Amniotic stem cell (primary cell): ENCODE measurements at regions not wholly inside any gene's neighbourhood (a gene's known extent, or its start where the extent isn't known, plus 50 kb on each side); places are given as distances from the start of the nearest gene placed in this dataset.
"Not testable (repeated sequence)": the region's sequence is repeated elsewhere in the genome, so short reads cannot be mapped to it uniquely, and the experiment has no call there.

Experiments used
- DNase-seq: peaks from one replicate; lab custom pipeline; 2025; lab: John Stamatoyannopoulos, UW

DNA sequence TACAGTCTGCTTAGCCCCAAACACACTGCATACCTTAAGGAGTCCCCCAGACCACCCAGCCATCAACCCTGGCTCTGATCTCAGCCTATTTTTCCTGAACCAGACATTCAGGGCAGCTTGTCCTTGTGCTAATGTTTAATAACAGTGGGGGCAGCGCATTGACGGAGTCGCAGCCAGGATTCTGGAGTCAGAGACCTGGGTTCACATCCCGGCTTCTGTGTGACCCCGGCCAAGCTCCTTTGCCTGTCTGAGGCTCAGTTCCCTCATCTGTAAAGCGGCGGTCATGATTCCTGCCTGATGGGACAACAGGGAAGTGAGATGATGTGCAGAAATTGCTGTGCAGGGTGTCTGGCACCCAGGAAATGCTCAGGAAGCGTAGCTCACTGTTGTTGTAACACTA is 63.1 kb downstream of the MATN1 start:
- DNase-seq: no peak

DNA sequence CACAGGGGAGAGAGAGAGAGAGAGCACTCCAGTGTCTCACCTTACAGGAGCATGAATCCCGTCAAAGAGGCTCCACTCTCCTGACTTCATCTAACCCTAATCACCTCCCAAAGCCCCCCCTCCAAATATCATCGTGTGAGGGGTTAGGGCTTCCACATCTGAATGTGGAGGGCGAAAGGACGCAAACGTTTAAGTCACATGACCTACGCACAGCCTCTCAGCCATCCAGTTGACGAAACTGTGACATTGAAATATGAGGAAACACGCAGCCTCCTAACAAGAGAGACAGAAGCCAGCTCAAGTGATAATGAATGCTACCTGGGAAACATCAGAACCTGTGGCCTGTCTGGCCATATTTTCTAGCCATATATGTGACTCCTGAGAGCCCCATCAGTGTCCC is 63.7 kb downstream of the MATN1 start:
- no peak for DNase-seq

DNA sequence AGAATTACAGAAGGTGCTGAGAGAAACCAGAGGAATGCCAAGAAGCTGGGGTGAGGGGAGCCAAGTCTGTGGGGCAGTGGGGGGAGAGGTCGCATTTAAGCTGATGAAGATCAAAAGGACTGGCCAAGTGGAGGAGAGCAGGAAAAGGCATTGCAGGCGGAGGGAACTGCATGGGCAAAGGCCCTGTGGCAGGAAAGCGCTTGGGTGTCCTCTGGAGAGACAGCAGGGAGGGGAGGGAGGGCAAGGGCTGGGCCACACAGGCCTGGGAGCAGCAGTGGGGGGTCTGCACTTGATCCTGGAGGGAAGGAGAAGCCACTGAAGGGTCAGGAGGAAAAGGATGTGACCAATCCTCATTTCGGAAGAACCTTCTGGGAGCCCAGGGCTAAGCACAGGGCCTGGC is 65.0 kb downstream of the MATN1 start:
- DNase-seq: not testable (repeated sequence)

DNA sequence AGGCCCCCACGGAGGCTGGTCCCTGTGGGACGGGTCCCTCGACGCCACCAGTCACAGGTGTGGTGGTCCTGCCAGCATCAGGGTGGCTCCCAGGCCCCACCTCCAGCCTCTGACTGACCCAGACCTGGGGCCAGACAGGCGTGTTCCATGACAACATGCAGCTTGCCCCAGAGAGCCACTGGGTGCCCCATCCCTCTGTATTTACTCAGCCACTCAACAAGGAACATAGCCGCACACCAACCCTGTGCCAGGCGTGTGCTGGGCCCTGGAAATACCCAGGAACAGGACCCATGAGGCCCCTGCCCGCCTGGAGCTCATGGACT is 65.4 kb downstream of the MATN1 start:
- no peak for DNase-seq

DNA sequence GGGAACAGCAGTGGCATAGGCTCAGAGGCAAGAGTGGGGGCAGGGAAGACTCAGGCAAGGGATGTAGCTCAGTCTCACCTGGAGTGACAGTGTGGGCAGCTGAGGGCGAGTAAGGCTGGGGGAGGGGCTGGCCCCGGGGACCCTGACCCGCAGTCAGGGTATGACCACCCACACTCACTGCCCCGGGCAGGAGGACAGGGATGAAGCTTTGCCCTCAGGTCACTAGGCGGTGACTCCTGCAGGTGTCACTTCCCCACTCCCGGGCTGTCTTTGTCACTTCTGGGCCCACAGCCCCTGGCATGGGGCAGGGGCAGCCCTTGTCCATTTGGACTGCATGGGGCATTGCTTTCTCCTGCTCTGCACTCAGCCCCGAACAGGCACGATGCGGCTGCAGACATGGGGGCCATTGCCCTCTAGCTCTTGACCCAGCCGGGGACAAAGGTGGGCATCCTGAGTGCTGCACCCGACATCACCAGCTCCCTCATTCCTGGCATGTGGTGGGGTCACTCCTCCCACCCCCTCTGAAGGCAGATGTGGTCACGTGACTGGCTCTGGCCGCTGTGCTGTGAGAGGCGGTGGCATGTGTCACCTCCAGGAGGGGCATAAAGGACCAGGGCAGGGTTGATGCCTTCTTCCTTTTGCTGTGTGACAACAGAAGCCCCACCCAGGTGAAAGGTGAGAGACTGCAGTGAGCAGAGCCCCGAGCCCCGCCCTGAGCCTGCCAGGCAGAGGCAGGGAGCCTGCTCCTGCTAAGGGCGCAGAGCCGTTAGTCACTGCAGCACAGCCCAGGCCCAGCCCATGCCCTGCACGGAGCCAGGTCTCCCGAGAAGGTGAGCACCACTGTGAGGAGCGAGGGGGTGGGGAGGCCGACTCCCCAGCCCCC is 66.0 kb downstream of the MATN1 start:
- DNase-seq: no peak

DNA sequence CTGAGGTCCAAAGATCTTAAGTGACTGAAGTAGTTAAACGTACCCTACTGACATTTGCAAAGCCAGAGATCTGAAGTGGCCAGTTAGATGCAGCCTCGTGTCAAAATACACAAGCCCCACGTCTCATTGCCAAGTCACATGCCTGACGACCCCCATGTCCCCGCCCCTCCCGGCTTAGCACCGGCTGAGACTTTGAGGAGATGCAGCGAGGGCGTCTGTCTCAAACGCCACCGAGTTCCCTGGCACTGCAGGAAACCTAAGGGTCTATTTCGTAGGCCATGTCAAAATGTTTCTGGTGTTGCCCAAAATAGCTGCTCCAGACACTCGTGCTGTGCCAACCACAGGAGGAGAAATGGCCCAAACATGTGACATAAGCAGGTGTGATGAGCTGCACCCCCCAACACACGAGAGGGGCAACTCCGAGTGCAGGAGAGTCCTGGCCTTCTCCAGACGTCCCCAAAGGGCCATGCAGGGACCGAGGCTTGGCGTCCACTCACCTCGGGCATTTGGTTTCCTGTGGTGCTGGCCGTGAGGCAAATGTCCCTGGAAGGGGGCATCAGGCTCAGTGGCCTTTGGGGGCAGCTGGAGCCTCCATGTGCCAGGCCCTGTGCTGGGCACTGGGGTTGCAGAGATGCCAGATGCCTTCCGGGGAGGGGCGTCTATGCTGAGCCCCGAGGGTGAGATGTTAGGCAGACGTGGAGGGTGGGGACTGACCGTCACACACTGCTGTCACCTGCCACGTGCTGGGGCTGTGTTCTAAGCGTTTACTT is 67.0 kb downstream of the MATN1 start:
- no peak for DNase-seq

DNA sequence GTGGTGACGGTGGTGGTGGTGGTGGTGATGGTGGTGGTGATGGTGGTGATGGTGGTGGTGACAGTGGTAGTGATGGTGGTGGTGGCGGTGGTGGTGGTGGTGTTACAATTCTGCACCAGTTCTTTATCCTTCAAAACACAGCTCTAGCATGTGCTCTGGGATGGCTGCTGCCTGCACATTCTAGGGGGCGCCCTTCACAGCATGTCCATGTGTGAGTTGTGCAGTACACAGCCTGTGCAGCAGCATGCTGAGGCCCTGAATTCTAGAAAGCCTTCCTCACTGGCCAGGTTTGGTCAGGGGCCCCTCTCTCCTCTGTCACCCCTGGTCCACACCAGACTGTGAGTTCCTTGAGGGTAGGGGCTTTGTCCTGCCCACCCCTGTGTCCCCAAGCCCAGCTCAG is 67.7 kb downstream of the MATN1 start:
- no peak for DNase-seq

DNA sequence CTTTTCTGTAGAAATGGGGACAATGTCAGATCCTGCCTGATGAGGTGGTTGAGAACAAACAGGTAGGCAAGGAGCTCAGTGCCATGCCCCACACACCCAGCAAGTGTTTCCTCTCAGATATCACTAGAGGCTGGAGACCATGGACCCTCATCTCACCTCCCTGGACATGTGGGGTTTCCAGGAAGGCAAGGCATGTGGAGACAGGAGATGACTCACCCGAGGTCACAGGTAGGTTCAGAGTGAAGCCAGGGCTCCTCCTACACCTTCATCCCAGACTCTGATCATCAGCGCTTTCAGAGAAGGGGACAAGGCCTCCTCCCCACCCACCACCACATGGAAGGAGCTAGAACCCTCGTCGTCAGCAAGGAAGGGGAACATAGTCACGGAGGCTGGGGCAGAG is 69.2 kb downstream of the MATN1 start:
- DNase-seq: no peak

DNA sequence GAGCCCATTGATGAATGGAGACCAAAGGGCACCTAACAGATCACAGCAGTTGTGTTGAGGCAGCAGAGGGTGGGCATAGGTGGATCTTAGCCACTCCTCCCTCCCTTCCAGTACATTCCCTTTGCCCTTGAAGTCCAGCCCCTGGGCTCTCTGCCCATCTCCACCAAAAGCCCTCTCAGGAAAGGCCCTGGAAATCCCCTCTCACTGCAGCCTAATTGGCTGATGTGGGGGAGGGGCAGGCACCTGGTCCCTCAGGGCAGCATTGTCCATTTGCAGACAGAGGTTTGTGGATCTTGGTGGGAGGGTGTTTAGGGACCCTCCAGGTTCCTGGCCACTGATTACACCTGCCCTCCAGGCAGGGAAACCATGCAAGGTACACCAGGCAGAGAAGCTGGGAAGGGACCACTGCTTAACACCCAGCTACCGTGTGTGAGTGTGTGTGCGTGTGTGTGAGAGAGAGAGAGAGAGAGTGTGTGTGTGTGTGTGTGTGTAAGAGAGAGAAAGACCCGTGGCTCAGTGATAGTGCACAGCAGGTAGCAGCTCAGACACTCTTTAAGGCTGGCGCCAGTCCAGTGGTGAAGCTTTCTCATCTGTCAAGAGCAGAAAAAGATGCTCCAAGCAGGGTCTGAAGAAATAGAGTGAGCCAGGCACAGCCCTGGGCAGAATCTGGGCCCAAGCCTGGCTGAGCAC is 71.1 kb downstream of the MATN1 start:
- DNase-seq: no peak

DNA sequence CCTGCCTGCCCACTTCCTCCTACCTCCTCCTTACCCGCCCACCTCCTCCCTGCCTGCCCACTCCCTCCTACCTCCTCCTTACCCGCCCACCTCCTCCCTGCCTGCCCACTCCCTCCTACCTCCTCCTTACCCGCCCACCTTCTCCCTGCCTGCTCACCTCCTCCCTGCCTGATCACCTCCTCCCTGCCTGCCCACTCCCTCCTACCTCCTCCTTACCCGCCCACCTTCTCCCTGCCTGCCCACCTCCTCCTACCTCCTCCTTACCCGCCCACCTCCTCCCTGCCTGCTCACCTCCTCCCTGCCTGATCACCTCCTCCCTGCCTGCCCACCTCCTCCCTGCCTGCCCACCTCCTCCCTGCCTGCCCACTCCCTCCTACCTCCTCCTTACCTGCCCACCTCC is 72.0 kb downstream of the MATN1 start:
- DNase-seq: not testable (repeated sequence)

DNA sequence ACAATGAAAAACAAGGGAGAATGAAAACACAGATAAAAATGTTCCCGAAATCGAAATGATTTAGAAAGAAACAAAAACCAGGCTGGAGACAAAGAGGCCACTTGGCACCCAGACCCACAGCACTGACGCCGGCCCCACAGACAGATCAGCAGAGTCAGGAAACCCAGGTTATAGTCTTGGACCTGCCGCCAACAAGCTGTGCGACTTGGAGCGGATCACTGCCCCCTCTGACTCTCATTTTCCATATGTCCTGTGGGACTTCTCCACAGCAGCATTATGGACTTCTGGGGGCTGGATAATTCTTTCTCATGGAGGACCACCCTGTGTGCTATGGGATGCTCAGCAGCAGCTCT is 72.4 kb downstream of the MATN1 start:
- no peak for DNase-seq

DNA sequence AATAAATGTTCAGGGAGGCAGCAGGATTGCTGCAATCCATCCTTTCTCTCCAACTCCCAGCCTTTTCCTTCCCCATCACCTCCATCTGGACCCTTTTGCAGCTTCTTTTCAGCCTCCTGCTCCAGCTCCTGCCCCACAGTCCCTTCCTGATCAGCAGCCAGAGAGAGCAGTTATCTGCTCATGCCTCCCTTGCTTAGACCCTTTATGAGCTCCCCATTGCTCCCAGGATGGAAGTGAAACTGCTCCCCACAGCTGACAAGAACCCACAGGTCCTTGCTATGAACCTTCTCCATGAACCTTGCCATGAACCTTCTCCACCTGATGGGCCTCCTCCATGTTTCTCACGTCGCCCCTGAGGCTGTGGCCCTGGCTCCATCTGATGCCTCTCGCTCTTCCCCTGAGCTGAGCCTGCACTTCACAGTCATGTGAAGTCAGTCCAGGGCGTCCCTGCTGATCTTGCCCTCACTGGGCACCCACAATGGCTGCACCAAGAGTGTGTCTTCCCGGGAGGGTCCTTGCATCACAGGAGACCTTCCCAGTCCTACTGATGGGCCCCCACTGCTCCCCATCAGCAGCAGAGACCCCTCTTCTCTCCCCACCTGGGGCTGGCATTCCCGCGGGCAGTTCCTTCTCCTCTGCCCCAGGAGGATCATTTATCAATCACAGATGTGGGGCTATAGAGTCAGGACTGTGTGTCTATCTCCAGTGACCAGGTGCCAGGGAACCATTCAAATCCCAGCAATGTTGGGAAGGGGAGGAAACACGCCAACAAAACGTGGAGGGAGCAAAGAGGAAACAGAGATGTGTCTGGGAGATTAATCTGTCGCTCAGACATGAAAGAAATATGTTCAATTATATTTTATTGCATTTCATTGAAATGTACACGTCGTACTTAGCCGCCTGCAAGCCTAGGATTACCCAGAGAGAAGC is 73.1 kb downstream of the MATN1 start:
- DNase-seq: no peak

DNA sequence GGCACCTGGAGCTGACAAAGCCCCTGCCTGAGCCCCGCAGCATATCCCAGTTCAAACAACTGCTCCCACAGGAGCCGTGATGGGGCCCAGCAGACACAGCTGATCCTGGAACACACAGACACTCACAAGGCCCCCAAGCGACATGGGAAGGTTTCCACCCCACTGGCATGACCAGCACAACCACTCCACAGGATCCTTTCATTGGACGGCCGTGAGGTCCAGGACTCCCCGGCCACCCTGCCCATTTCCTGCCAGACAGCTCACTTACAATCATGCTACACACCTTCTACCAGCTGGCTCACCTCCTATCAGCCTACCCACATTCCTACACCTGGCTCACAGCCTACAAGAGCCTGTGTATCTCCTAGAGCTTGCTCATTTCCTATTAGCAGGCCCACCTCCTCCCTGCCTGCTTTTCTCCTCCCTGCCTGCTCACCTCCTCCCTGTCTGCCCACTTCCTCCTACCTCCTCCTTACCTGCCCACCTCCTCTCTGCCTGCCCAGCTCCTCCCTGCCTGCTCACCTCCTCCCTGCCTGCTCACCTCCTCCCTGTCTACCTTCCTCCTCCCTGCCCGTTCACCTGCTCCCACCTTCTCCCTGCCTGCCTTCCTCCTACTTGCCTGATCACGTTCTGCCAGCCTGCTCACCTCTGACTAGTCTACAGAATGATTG is 73.9 kb downstream of the MATN1 start:
- DNase-seq: no peak

DNA sequence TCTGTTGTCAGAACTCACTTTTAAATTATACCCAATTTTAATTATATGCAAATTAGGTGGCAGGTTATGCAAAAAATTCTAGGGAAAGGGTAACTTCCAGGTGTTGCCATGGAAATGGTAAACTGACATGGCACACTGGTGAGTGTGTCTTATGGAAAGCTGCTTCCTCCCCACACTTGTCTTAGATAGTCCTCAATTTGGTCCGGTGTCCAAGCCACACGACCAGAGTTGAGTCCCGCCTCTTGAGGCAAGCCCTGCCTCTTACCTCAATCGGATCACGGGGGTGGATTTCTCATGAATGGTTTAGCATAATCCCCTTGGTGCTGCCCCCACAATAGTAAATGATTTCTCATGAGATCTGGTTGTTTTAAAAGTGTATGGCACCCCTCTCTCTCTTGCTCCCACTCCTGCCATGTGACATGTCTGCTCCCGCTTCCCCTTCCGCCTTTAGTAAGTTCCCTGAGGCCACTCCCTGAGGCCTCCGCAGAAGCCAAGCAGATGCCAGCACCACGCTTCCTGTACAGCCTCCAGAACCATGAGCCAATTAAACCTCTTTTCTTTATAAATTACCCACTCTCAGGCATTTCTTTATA is 74.9 kb downstream of the MATN1 start:
- no peak for DNase-seq

DNA sequence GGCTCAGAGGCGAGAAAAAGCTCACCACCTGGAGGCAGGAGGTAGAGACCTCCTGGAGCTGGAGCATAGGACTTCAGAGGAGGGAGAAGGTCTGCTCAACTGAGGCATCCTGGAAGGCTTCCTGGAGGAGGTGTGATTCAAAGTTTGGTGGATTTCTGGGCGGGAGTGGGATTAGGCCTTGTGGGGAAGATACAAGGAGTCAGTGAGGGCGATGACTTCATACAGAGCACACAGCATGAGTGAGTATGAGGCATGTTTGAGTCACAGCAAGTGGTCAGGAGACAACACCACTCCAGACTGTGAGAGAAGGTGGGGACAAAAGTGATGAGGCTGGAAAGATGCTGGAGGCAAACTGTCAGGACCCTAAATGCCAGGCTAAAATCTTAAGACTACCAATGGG is 77.6 kb downstream of the MATN1 start:
- no peak for DNase-seq

DNA sequence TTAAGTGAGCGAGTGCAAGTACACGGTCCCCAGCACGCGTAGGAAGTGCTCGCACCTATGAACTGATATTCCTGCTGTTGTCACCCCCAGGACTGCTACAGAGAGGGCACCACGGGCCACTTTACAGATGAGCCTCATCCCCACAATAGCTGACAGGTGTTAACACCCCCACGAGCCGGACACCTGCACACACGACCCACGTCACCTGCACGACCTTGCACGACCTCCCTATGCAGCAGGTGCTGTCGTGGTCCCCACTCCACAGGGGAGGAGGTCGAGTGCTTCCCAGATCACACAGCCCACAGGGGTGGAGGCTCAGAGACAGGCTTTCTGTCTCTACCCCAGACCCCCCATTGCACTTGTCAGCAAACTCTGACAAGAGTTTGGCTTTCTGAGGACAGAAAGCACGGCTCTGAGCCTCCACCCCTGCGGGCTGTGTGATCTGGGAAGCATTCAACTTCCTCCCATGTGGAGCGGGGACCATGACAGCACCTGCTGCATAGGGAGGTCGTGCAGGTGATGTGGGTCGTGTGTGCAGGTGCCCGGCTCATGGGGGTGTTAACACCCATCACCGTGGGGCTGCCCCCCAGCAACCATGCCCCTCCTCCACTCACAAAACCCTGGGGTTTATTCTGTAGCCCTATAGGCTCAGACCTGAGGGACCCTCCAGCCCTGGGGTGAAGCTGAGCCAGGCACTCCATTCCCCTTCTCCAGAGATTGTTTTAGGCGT is 80.8 kb downstream of the MATN1 start:
- no peak for DNase-seq

DNA sequence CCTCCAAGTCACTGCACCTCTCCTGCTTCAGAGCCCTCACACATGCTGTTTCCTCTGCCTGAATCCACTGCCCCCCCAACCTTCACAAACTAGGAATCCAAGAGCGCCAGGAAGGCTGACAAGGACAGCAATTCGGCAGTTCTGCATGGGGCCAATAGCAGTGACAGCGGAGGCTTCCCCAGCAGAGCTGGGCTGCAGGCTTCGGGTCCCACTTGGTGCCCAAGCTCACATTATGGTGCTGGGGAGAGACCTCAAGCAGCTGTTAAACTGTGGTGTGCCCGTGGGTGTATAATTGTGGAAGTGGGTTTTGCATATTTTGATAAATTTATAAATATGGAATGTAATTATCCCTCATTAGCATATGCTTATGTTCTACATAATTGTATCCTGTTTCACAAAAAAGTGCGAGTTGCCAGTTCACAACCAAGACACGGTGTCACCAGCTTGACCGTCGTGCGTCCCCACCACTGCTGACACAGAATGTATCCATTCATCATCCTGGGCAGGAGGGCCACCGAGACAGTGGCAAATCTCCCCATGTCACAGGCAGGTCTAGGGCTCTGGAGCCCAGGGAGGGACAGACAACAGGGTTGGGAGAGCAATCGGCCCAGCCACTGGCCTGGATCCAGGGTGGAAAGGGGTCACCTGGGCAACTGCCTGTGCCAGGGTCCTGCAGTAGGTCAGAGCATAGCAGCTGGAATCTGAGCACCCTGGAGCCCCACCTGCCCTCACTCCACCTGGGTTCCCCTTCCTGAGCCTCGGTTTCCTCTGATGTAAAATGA is 81.6 kb downstream of the MATN1 start:
- no peak for DNase-seq

DNA sequence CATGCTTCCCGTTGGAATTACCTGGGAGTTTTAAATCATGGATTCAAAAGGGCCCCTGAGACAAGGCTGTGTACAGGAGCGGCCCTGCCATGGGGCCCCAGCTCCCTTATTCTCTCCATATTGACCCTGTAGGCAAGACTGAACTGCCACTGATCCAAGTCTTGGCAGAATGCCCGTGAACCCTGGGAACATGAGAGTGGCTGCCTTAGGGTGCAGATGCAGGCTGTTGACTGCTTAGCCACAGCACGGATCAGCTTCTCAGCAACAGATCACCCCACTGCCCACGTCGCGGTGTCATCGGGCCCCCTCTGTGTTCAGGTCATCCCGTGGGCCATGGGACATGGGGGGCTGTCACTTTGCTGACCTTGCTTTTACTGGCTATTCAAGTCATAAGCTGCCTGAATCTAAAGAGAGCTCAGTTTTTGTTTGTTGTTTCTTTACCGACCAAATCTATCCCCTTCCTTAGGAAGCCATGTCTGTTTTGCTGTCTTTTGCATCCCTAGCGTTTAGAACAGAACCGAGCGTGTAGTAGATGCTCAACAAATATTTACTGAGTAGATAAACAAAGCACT is 83.4 kb downstream of the MATN1 start:
- no peak for DNase-seq

DNA sequence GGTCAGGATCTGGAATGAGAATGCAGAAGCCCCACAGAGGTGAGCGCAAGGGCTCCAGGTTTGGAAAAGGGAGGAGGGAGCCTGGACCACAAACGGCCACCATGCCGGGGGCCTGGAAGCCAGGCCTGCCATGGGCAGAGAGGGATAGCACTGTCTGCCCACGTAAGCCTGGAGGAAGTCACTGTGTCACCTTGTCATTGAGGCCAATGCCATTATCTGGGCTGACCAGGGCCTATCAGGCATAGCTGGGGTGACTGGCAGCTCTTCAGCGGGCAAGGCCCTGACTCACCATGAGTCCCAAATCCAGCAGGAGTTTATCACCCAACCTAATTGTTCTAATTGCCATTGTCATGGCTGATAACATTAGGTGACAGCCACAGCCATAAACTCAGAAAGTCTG is 84.6 kb downstream of the MATN1 start:
- DNase-seq: no peak
